Astrocyte of the spinal cord (primary cell): ENCODE measurements at regions not wholly inside any gene's neighbourhood (a gene's known extent, or its start where the extent isn't known, plus 50 kb on each side); places are given as distances from the start of the nearest gene placed in this dataset.
"Not testable (repeated sequence)": the region's sequence is repeated elsewhere in the genome, so short reads cannot be mapped to it uniquely, and the experiment has no call there.

Source experiments
- DNase-seq: peaks from one replicate; pipeline ENCODE4 v3.0.0; 2011; ENCODE audit warnings: low read depth, low spot score
- H3K4me3 ChIP-seq: 2 replicates; pipeline ENCODE4 v1.5.1; 2011; ENCODE audit warnings: low read depth, mild to moderate bottlenecking, low read length, moderate library complexity
- in situ Hi-C: cut with HindIII; loops from 2 replicates; pipeline ENCODE4 v1.10.0; 2017; ENCODE audit warnings: low sequenced_read_pairs
- TF ChIP-seq, protein P1 (sequence below): IDR thresholded peaks from 2 replicates; pipeline ENCODE4 v1.5.1; 2012; ENCODE audit warnings: low read depth, mild to moderate bottlenecking, low read length, inconsistent platforms

- peak; percentile 43 for DNase-seq
- H3K4me3 ChIP-seq, in situ Hi-C loops: not testable (repeated sequence)
Measured at GRCh38 chr16:70014915-70015314, 63.8 kb downstream of the CLEC18A start.

DNA sequence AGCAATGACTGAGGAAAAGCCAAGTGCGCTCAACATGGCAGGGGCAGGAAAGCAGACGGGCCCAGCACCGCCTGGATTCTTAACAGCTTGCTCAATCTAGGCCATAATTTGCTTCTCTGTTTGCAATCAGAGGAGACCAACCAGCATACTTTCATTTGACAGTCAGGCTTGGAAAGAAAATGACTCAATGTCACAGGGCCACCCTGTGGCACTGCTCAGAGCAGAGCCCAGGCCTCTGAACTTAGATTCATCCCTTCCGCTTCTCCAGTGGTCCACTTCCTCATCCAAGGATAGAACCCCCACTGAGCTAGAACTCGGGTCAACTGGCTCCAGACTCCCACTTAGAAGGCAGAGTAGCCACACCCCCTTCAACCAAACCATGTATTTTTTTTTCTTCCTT lies 65.6 kb downstream of the CLEC18A start:
- DNase-seq, H3K4me3 ChIP-seq, in situ Hi-C loops: not testable (repeated sequence)

GRCh38 chr16:70018254-70018653 lies 67.1 kb downstream of the CLEC18A start:
- in situ Hi-C loops, result no loop called here
- H3K4me3 ChIP-seq, result no peak overlapping the region
- TF ChIP-seq, protein P1, sequence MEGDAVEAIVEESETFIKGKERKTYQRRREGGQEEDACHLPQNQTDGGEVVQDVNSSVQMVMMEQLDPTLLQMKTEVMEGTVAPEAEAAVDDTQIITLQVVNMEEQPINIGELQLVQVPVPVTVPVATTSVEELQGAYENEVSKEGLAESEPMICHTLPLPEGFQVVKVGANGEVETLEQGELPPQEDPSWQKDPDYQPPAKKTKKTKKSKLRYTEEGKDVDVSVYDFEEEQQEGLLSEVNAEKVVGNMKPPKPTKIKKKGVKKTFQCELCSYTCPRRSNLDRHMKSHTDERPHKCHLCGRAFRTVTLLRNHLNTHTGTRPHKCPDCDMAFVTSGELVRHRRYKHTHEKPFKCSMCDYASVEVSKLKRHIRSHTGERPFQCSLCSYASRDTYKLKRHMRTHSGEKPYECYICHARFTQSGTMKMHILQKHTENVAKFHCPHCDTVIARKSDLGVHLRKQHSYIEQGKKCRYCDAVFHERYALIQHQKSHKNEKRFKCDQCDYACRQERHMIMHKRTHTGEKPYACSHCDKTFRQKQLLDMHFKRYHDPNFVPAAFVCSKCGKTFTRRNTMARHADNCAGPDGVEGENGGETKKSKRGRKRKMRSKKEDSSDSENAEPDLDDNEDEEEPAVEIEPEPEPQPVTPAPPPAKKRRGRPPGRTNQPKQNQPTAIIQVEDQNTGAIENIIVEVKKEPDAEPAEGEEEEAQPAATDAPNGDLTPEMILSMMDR, result peak; percentile 28
- DNase-seq, result no peak

GRCh38 chr16:70023207-70023606 lies 72.1 kb downstream of the CLEC18A start:
- DNase-seq, in situ Hi-C loops: not testable (repeated sequence)

DNA sequence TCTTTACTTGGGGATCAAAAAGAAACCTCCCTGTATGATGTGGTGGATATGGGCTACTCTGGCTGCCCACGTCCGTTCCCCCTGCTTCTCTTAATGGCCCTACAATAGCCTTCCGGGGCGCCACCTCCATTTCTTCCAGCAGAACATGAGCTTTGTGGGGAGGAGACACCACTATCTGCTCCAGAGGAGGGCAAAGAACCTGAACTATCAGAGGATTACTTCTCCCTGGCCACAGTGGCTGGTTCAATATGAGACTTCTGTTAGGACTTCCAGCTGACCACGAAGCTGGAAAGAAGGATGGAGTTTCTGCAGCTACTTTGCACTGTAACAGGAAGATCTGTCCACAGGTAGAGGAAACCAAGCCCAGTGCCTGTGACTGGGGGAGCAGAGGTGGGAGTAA lies 72.8 kb downstream of the CLEC18A start:
- in situ Hi-C loops, H3K4me3 ChIP-seq, DNase-seq: not testable (repeated sequence)

More at GRCh38 chr16:70023207-70023606, 72.1 kb downstream of the CLEC18A start:
- H3K4me3 ChIP-seq, result not testable (repeated sequence)

DNA sequence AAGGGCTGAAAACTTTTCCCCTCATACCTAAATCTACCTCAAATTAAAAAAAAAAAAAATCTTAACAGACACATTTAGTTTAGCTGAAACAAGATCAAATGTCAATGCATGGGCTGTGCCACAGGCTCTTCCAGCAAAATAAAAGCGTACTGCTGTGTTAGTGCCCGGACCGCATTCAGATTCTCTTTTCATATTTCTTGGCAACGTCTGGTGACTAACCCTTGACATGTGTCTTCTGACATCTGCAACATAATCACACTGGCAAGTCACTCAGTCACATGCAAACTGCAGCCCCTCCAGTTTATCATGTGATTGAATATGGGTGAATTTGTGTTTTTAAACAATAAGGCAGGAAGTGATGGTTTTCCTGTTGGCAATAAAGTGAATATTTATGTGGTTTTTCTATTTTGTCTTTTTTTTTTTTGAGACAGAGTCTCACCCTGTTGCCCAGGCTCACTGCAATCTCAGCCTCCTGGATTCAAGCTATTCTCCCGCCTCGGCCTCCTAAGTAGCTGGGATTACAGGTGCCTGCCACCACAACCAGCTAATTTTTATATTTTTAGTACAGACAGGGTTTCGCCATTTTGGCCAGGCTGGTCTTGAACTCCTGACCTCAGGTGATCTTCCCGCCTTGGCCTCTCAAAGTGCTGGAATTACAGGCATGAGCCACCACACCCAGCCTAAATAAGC lies 75.2 kb downstream of the CLEC18A start:
- H3K4me3 ChIP-seq, in situ Hi-C loops: not testable (repeated sequence)
- DNase-seq, result peak; percentile 41

DNA sequence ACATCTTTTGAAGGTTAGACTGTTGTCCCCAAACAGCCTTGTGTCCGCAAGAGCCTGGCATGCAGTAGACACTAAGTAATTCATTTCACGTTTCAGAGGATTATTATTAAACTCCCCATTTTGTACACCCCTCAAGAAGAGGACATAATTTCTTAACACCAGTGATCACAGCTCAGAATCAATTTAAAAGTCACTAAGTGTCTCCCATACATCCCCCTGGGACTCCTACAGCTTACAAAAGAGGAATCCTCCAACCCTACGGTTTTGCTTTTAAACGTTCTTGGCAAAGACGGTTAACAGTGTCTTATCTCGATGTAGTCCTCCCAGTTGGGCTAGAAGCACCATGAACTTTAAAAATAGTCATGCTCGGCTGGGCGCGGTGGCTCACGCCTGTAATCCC lies 81.2 kb upstream of the PDPR start:
- H3K4me3 ChIP-seq, in situ Hi-C loops, DNase-seq: not testable (repeated sequence)

GRCh38 chr16:70037913-70038312 lies 76.2 kb upstream of the PDPR start:
- in situ Hi-C loops, H3K4me3 ChIP-seq, DNase-seq: not testable (repeated sequence)

DNA sequence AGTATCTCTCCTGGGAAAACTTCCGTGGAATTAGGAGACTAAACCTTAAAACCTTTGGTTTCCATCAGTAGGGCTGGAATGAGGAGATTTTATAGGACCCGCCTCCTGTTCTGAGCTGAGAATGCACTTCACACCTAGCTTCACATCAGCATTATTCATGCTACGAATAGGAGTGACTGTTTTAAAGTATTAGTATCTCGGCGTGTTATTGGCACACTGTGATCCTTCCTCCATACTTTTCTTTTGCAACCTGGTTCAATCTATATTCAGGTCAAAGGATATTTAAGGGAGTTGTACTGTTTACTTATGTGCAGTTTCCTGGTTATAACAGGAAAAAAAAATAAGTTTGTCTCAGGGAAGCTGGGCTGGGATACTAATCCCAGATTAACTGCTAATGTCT lies 73.6 kb upstream of the PDPR start:
- H3K4me3 ChIP-seq, in situ Hi-C loops, DNase-seq: not testable (repeated sequence)

- H3K4me3 ChIP-seq, in situ Hi-C loops: not testable (repeated sequence)
- DNase-seq, result peak; percentile 20
Measured at GRCh38 chr16:70043538-70044067, 70.5 kb upstream of the PDPR start.

DNA sequence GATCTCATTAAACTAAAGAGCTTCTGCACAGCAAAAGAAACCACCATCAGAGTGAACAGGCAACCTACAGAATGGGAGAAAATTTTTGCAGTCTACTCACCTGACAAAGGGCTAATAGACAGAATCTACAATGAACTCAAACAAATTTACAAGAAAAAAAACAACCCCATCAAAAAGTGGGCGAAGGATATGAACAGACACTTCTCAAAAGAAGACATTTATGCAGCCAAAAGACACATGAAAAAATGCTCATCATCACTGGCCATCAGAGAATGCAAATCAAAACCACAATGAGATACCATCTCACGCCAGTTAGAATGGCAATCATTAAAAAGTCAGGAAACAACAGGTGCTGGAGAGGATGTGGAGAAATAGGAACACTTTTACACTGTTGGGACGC lies 67.6 kb upstream of the PDPR start:
- H3K4me3 ChIP-seq, DNase-seq, in situ Hi-C loops: not testable (repeated sequence)

- in situ Hi-C loops, H3K4me3 ChIP-seq, DNase-seq: not testable (repeated sequence)
Measured at GRCh38 chr16:70048083-70048482, 66.0 kb upstream of the PDPR start.

DNA sequence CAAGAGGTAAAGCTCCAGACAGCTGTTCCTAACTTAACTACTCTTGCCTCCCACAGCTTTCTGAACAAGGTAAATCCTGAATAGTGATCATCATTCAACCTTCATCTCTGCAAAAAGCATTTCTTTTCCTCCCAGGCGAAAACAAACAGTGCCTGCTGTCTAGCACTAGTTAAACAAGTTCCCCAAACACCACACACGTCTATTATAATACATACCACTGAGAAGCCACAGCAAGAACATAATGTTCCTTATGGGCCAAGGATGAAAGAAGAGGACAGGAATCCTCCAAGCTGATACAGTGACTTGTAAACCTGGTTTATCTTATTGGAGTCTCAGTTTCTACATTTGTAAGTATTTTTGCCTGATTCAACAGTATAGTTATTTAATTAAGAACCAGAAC lies 56.1 kb upstream of the PDPR start:
- in situ Hi-C loops, H3K4me3 ChIP-seq, DNase-seq: not testable (repeated sequence)

- H3K4me3 ChIP-seq, in situ Hi-C loops, DNase-seq: not testable (repeated sequence)
Measured at GRCh38 chr16:70059429-70059828, 54.7 kb upstream of the PDPR start.

DNA sequence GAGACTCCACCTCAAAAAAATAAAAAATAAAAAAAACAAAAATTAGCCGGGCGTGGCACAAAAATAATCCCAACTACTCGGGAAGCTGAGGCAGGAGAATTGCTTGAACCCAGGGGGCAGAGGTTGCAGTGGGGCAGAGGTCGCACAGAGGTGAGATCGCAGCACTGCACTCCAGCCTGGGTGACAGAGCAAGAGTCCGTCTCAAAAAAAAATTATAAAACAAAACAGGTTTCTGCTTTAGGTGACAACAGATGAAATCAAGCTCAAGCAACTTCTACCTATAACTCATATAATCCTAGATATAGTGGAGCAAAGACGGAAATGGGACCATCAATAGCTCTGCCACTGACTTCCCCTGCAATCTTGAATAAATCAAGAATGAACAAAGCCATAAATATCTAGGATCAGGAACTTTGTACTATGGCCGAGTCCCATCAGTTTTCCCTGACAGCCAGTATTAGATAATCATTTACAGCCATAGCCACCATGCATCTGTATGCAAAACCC lies 53.6 kb upstream of the PDPR start:
- in situ Hi-C loops, DNase-seq, H3K4me3 ChIP-seq: not testable (repeated sequence)

GRCh38 chr16:70061671-70062218 lies 52.4 kb upstream of the PDPR start:
- H3K4me3 ChIP-seq, DNase-seq, in situ Hi-C loops: not testable (repeated sequence)

DNA sequence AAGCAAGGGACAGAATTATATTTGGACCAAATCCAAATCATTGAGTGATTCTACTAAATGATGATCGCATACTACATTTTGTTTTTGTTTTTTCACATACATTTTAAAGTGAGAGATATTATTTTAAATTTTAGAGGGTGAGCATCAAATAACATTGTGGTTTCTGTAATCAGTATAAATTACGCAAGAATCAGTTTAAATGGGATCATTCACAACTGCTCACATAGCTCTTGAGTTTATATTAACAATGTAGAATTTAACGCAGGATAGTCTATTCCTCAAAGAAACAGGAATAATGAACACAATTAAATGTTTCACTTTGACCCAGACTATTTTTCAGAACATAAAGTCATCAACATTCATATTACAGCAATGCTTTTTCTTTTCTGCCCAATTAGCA lies 51.2 kb upstream of the PDPR start:
- DNase-seq, in situ Hi-C loops, H3K4me3 ChIP-seq: not testable (repeated sequence)
